IPS-18c (cell line): ENCODE measurements at regions not wholly inside any gene's neighbourhood (a gene's known extent, or its start where the extent isn't known, plus 50 kb on each side); places are given as distances from the start of the nearest gene placed in this dataset.

Experiments
- H3K4me3 ChIP-seq: 2 replicates; pipeline ENCODE4 v1.7.0; 2013; ENCODE audit warnings: low read depth, mild to moderate bottlenecking, low read length, moderate library complexity; ENCODE audit not compliant: insufficient read depth
- H3K9me3 ChIP-seq: one replicate; pipeline ENCODE4 v1.6.1; 2013; ENCODE audit warnings: mild to moderate bottlenecking, low read length, moderate library complexity; ENCODE audit not compliant: control insufficient read depth, insufficient read depth

GRCh38 chr18:24915547-24915946, 436.4 kb downstream of the ZNF521 start:
- H3K9me3 ChIP-seq: peaks cover under 1% of the 10 kb centered on the region
- H3K4me3 ChIP-seq: no peak overlapping the region

DNA sequence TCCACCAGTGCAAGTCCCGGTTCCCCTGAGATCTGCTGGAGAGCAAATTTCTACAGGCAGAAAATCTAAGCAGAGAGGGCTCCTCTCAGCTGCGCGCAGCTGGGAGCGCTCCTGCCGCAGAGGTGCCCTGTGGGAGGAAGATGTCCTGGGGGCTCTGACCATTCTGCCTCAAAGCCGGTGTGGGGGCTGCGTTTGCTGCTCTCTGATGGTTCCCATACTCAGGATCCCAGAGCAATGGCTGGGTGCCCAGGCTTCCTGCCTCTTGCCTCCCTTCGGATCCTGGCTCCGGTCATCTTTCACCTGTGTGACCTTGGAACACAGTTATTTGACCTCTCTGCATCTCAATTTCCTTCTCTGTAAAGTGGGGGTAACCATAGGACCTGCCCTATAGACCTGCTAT, 434.2 kb downstream of the ZNF521 start:
- Histone ChIP-seq H3K4me3 (no peak overlapping the region), H3K9me3 (no peaks in the 10 kb centered on the region)

DNA sequence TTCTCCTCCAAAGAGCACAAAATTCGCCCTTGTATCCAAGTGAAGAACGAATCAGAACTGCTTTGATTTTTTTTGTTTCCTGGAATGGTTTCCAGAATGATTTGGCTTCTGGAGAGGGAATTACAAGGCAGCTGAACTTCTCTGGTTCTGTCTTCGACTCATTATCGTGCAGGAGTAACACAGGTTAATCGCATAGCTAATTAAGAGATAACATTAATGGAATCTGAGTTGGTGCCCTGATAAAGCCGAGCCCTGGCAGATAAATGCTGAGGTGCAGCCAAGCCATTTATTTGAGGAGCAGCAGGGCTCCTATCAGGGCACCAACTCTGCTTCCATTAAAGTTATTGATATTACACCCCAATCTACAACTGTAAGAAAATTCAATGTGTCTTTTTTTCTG, 433.7 kb downstream of the ZNF521 start:
- Histone ChIP-seq H3K4me3 (no peak overlapping the region), H3K9me3 (no peaks in the 10 kb centered on the region)

DNA sequence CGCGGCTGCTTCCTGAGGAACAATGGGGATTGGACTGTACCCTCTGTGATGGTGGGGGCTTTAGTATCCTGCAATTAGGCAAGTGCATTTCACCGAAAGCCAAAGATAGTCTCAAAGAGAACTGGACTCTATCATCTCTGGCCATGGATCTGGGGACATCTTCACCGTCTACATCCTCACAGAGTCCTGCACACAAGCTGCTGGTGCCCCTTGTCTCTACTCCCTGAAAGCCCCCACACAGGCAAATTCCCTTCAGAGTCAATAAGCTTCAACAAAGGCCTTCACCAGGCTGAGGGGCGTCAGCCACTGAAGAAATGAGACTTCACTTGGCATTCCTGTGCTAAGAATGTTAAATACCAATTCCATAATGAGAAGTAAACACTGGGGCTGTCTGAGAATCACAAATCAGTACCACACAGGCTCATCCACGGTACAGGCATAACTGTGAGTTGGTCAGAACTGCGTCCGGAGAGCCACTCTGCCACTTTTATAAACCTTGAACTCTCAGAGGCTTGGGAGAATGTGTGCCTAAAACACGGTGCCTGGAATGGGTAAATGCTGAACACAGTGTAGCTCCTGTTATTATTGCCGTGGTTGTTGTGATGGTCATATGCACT, 432.7 kb downstream of the ZNF521 start:
- Histone ChIP-seq H3K9me3 (no peaks in the 10 kb centered on the region), H3K4me3 (no peak overlapping the region)

DNA sequence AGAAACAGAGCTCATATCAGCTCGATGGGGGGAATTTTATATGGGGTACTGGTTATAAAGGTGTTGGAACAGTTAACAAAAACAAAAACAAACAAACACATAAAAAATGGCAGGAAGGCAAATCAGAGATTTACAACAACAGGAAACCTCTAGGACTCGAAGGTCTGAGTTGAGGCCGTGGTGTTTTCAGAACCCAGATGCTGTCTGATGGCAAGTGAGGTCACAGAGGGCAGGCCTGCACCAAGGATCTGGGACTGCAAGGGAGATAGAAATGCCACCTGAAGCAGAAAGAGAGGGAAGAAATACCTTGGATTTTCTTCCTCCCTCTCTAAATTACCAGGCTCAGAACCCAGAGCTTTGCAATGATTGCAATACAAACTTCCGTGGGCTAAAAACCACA, 429.5 kb downstream of the ZNF521 start:
- Histone ChIP-seq H3K4me3 (no peak overlapping the region), H3K9me3 (no peaks in the 10 kb centered on the region)

GRCh38 chr18:24923138-24923537, 428.8 kb downstream of the ZNF521 start:
- Histone ChIP-seq H3K4me3 (no peak overlapping the region), H3K9me3 (no peaks in the 10 kb centered on the region)

DNA sequence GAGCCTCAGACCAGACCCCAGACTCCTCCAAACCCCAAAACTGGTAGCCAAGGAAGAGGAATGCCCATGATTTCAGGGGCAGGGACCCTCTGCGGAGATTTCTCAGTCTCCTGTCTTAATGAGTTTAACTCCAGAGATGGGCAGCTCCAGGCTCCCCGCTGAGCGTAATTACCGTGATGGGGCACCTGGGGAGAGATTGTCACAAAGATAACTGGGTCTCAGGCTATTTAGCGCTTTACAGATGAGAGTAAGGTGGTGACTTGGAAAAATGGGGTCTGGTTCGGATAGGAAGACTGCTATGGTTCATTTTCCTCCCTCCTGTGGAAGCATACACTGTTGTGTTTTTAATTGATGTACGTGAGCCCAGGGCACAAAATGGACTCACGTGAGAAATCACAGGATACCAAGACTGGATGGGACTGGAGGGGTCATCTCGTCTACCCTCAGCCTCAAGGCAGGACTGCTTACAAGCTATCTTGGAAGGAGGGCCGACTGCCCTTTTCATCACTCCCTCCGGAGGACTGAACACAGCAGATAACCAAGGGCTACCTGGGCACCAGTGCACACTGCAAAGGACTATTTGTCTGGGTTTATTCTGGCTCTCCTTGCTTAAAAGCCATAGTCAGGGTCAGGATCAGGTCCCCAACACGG, 427.8 kb downstream of the ZNF521 start:
- Histone ChIP-seq H3K4me3 (no peak overlapping the region), H3K9me3 (no peaks in the 10 kb centered on the region)

- Histone ChIP-seq H3K9me3 (no peaks in the 10 kb centered on the region), H3K4me3 (no peak overlapping the region)
These were observed 425.3 kb downstream of the ZNF521 start for GRCh38 chr18:24926649-24927048.

DNA sequence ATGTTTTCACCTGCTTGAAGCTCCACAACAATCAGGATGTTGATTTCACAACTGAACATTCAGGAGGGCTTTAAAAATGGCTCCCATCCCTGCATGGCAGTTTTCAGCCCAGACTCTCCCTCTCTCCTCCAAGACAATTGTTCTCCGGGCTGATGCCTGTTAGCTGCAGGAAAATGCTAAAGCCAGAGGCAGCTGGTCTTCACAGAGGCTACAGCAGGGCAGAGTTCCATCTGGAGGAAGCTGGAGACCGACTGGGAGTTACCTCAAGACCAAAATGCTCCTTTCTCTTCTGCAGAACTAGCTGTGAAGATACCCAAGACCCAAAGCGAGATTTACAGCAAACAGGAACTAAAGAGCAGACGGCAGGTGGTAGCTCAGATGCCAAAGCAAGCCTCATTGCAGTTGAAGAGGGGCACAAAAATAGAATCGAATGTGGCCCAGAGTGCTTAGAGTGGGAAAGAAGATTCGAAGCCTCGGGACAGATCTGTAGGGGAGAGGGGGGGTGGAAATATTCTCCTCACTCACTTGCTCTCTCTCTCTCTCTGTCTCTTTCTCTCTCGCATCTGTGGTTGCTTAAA, 423.6 kb downstream of the ZNF521 start:
- H3K9me3 ChIP-seq: no peaks in the 10 kb centered on the region
- H3K4me3 ChIP-seq: no peak overlapping the region

DNA sequence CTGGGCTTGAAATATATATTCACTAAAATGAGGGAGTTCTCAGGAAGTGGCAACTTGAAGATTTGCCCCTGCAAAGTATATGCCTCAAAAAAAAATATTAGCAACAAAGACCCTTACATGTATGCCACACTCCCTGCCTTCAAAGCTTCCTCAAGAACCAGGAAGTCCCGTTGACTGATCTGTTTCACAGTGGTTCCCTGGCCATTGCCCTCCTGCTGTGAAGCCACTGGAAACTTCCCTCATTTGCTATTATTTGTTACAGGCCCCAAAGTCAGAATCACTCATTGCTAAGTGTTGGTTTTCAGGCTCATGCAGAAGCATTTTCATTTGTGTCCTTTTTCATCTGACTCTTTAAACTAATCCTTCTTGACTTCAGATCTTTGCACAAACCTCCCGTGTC, 421.5 kb downstream of the ZNF521 start:
- Histone ChIP-seq H3K4me3 (no peak overlapping the region), H3K9me3 (no peaks in the 10 kb centered on the region)

- Histone ChIP-seq H3K4me3 (no peak overlapping the region), H3K9me3 (no peaks in the 10 kb centered on the region)
These were observed 421.0 kb downstream of the ZNF521 start for GRCh38 chr18:24930971-24931370.

DNA sequence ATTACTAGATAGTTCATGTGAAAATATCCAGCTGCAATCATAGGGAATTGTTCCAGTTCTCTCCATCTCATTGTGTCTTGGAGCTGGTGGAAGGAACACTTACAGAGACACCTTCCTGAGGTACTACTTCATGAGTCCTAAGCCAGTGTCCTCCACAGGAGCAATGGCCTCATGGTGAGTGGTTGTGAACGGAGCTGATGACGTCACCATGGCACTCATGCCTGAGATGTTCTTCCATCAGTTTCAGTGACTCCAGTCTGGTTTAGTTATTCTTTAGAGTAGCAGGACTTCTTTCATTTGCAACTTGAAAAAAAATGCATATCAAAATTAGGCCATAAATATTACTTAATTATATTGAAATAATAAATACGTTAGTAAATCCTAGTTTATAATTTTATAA, 418.6 kb downstream of the ZNF521 start:
- H3K9me3 ChIP-seq: no peaks in the 10 kb centered on the region

DNA sequence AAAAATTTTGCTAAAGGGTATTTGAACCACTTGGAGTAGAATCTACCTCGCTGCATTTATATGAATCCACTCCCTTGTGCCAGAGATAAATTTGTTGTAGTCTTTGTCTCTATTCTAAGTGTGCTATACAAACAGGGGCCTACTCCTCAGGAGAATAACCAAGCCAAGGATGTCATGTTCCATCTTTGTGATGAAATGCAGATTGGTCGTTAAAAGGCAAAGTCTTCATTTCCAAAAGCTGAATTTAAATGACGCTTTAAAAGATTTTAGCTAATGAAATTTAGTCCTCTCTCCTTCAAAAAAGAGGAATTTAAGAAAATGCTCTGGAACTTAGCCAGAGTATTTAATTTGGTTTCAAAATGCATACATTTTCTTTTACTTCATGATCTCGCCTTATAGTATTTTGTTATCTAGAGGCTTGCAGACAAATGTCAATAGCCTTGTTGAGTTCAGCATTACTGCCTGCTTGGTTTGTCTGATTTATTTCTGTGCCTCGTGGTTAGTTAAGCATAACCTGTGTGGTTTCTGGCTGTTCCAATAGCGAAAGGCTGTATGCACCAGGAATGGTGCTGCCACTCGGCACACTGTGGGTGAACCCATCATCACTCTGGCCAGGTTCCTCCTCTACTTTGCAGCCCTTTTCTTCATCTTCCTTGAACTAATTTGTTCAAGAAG, 417.6 kb downstream of the ZNF521 start:
- Histone ChIP-seq H3K9me3 (no peaks in the 10 kb centered on the region), H3K4me3 (no peak overlapping the region)

More for the DNA sequence above, 418.6 kb downstream of the ZNF521 start:
- H3K4me3 ChIP-seq: no peak overlapping the region

DNA sequence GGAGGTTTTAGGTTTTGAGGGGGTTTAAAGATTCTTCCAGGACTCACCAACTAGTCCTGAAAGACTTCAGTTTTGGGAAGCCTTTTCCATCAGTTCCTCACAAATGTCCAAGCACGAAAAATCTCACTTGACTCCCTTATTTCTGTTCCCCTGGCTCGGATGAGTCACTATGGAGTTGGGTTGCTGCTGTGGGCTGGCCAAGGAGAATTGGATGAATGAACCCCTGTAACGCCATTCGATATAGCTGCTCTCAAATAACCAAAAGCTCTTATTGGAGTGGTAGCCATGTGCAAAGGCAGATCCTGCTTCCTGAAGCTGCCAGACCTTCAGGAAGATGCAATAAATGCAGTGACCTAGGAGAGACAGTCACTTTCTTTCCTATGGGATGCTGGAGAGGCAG, 417.0 kb downstream of the ZNF521 start:
- Histone ChIP-seq H3K9me3 (no peaks in the 10 kb centered on the region), H3K4me3 (no peak overlapping the region)

DNA sequence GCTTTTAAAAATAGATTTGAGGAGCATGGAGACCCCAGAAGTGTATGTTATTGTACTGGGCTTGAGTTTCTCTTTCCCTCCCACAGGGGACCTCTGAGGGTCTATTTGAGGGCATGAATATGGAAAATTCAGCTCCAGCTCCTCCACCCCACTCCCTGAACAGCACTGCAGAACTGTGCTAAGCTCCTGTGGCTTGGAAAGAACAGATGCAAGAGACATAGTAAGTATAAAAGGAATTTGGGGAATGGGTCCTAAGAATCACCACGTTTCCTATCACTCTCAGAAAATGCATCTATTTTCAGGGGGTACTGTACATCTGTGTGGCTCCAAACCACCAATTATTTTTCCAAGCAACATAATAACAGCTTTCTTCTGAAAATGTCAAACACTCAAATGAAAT, 416.1 kb downstream of the ZNF521 start:
- H3K4me3 ChIP-seq: no peak overlapping the region
- no peaks in the 10 kb centered on the region for H3K9me3 ChIP-seq

GRCh38 chr18:24936691-24937090, 415.3 kb downstream of the ZNF521 start:
- Histone ChIP-seq H3K4me3 (no peak overlapping the region), H3K9me3 (no peaks in the 10 kb centered on the region)

DNA sequence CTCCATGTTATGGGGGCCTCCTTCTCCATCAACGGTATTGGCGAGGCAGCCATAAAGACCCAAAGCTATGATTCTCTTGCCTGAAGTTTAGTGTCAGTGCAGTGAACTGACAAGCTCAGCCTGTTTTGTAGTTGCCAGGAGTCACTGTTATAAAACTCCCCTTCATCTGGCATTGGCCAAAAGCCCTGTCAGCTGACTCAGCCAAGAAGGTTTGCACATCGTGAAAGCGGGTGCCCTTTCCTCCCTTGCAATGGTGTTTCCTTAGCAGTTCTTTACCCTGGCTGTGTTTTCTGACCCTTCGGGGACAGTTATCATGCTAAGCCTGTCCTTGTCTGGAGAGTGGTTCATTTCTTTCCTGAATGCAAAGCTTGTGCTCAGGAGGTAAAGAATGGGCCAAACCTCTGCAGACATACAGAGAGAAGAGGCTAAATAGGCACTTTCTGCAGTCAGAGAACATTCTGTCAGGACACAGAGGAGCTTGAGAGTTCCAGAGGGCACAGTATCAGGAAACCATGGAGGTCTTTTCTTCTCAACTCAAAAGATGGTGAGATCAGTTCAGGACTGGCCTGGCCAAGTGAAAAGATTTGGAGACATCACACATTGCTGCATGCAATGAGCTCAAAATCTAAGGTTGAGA, 414.2 kb downstream of the ZNF521 start:
- no peaks in the 10 kb centered on the region for H3K9me3 ChIP-seq
- no peak overlapping the region for H3K4me3 ChIP-seq

DNA sequence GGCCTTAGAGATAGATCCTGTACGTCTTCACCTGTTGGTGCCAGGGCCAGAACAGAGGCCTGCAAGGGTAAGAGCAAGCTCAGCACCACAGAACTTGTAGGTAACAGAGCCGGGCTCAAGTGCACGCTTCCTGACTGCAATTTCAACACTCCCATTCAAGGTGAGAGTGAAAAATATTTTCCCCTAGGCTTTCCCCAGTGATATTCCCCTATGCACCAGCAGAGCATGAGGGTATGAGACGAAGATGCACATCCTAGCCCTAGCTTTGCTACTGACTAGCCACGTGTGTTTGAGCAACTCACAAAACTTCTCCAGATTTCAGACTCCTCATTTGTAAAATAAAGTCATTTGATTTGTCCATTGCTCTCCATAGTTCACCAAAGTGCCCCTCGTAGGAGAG, 411.6 kb downstream of the ZNF521 start:
- Histone ChIP-seq H3K9me3 (no peaks in the 10 kb centered on the region), H3K4me3 (no peak overlapping the region)
